ENCODE measurements at regions not wholly inside any gene's neighbourhood (a gene's known extent, or its start where the extent isn't known, plus 50 kb on each side); places are given as distances from the start of the nearest gene placed in this dataset.

GRCh38 chr10:94149702-94150101 lies 156.0 kb downstream of the PLCE1 start:
- TF ChIP-seq REST (IDR thresholded peaks at IDR 0.05; ENCODE audit: insufficient read depth in 1 of 2, low read depth in 2 of 2, low read length in 1 of 2) (no peak), SIN3A (IDR thresholded peaks at IDR 0.05; ENCODE audit: borderline replicate concordance, insufficient read depth, low read depth, low read length) (no peak)
- TF ChIP-seq, protein P1, sequence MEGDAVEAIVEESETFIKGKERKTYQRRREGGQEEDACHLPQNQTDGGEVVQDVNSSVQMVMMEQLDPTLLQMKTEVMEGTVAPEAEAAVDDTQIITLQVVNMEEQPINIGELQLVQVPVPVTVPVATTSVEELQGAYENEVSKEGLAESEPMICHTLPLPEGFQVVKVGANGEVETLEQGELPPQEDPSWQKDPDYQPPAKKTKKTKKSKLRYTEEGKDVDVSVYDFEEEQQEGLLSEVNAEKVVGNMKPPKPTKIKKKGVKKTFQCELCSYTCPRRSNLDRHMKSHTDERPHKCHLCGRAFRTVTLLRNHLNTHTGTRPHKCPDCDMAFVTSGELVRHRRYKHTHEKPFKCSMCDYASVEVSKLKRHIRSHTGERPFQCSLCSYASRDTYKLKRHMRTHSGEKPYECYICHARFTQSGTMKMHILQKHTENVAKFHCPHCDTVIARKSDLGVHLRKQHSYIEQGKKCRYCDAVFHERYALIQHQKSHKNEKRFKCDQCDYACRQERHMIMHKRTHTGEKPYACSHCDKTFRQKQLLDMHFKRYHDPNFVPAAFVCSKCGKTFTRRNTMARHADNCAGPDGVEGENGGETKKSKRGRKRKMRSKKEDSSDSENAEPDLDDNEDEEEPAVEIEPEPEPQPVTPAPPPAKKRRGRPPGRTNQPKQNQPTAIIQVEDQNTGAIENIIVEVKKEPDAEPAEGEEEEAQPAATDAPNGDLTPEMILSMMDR (IDR thresholded peaks at IDR 0.05), result no peak
